ENCODE measurements at regions not wholly inside any gene's neighbourhood (a gene's known extent, or its start where the extent isn't known, plus 50 kb on each side); places are given as distances from the start of the nearest gene placed in this dataset.

DNA sequence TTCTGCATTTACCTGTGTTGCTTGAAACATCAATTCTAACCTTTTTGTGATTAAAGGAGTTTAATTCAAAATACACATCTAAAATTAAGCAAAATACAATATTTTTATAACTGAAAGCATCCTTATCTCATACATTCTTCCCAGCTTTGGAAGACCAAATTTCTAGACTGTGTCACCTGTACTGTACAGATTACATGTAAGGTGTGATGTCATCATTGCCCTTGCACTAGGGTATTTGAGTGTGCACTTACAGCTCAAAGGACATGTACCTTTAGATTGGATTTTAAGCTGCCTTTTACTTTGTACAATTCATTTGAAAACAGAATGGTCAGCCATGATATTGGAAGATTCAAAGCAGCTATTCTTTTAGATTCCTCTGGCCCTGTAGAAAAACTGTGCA lies 932.8 kb upstream of the POU3F3 start:
- Histone ChIP-seq H3K4me1 (no peaks in the 10 kb centered on the region), H3K27ac (no peak overlapping the region), H3K9me3 (peaks cover 0 to 3% (median 0%) of the 10 kb centered on the region in 4 donors), H3K36me3 (no peaks in the 10 kb centered on the region), H3K27me3 (no peaks in the 10 kb centered on the region), H3K4me3 (no peak overlapping the region)
- TF ChIP-seq EP300 (IDR thresholded peaks at IDR 0.05) (no peak), CTCF (IDR thresholded peaks at IDR 0.05) (no peak), POLR2A (IDR thresholded peaks at IDR 0.05) (no peak), POLR2AphosphoS5 (IDR thresholded peaks at IDR 0.05) (no peak)
- intact Hi-C loops (cut with DNase I) = no loop called here
- no peak for DNase-seq

DNA sequence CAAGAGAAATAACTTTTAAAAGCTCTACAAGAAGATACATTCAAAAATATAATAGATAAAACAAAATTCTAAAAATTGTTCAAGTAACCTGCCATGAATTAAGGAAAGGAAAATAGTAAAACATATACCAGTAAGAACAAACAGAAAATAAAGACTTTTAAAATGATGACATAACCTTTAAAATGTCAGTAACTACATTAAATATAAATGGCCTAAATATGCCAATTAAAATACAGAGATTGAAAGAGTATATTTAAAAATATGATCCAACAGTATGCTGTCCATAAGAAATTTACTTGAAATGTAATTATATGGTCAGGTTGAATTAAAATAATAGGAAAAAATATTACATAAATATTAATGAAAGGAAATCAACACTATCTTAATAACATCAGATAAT lies 911.7 kb upstream of the POU3F3 start:
- H3K4me3 ChIP-seq = no peak overlapping the region

DNA sequence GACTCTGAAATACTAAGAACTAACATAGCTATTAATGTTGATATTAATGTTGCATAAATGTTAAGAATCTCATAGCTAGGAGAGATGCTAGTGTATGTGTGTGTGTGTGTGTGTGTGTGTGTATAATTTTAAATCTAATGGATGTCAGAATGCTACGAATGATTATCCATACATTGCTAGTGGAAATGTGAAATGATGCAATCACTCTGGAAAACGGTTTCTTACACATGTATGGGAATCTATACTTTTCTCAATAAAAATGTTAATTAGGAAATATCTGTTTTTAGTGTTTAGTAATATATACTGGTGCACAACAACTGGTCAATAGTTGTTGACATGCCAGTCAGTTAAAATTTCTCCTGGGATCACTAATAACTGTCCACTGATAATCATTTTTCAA lies 908.8 kb upstream of the POU3F3 start:
- no peak for DNase-seq
- TF ChIP-seq POLR2AphosphoS5 (IDR thresholded peaks at IDR 0.05) (no peak), EP300 (IDR thresholded peaks at IDR 0.05) (no peak), POLR2A (IDR thresholded peaks at IDR 0.05) (no peak), CTCF (IDR thresholded peaks at IDR 0.05) (no peak)
- H3K9me3 ChIP-seq = peaks cover 0 to 4% (median 1%) of the 10 kb centered on the region in 4 donors
- intact Hi-C loops (cut with DNase I) = no loop called here
- H3K4me3 ChIP-seq = no peak overlapping the region
- no peak overlapping the region for H3K27ac ChIP-seq
- 72 to 79% methylated on average over 2 of the region's 2 CpGs for WGBS, 2 donors
- no peaks in the 10 kb centered on the region for H3K4me1 ChIP-seq
- no peaks in the 10 kb centered on the region for H3K36me3 ChIP-seq
- no peaks in the 10 kb centered on the region for H3K27me3 ChIP-seq

More for the DNA sequence above, 911.7 kb upstream of the POU3F3 start:
- no peaks in the 10 kb centered on the region for H3K27me3 ChIP-seq
- intact Hi-C loops (cut with DNase I) = no loop called here
- H3K27ac ChIP-seq = no peak overlapping the region
- DNase-seq = no peak
- no peaks in the 10 kb centered on the region for H3K4me1 ChIP-seq
- H3K36me3 ChIP-seq = no peaks in the 10 kb centered on the region
- peaks cover 0 to 4% (median 1%) of the 10 kb centered on the region in 4 donors for H3K9me3 ChIP-seq
- TF ChIP-seq CTCF (IDR thresholded peaks at IDR 0.05) = no peak
- no peak for TF ChIP-seq EP300 (IDR thresholded peaks at IDR 0.05)
- no peak for TF ChIP-seq POLR2A (IDR thresholded peaks at IDR 0.05)
- no peak for TF ChIP-seq POLR2AphosphoS5 (IDR thresholded peaks at IDR 0.05)

- Histone ChIP-seq H3K9me3 (no peaks in the 10 kb centered on the region), H3K4me1 (peaks cover 0 to 1% (median 0%) of the 10 kb centered on the region in 4 donors), H3K27ac (no peak overlapping the region), H3K36me3 (no peaks in the 10 kb centered on the region), H3K4me3 (no peak overlapping the region), H3K27me3 (no peaks in the 10 kb centered on the region)
- DNase-seq = no peak
- WGBS, 2 donors = 39 to 40% methylated on average over 9 of the region's 9 CpGs
- intact Hi-C loops (cut with DNase I) = no loop called here
- no peak for TF ChIP-seq POLR2AphosphoS5 (IDR thresholded peaks at IDR 0.05)
- no peak for TF ChIP-seq EP300 (IDR thresholded peaks at IDR 0.05)
- peak in 1 of 4 experiments; percentile 28 for TF ChIP-seq CTCF (IDR thresholded peaks at IDR 0.05)
- no peak for TF ChIP-seq POLR2A (IDR thresholded peaks at IDR 0.05)
Observed at GRCh38 chr2:103959174-103960128, 894.5 kb upstream of the POU3F3 start.
